Breast epithelium (tissue), 3 donors: ENCODE measurements at regions not wholly inside any gene's neighbourhood (a gene's known extent, or its start where the extent isn't known, plus 50 kb on each side); places are given as distances from the start of the nearest gene placed in this dataset.

ENCODE experiments used
- CTCF ChIP-seq, 3 donors: fragments of 450-650 bp; IDR thresholded peaks; one replicate each; pipeline ENCODE4 v1.5.1; 2016 to 2017; ENCODE audit warnings: antibody characterized with exemption in 3 of 3, mild to moderate bottlenecking in 3 of 3, moderate library complexity in 3 of 3
- POLR2A ChIP-seq: fragments of 450-650 bp; IDR thresholded peaks from one replicate; pipeline ENCODE4 v1.6.1; 2016; ENCODE audit warnings: antibody characterized with exemption, mild to moderate bottlenecking, moderate library complexity
- POLR2AphosphoS5 ChIP-seq, 3 donors: sonication (generic); formaldehyde crosslinking; IDR thresholded peaks; one replicate each; pipeline ENCODE4 v1.6.1; 2017; ENCODE audit warnings: antibody characterized with exemption in 3 of 3

GRCh38 chr10:63744060-63744941, 223.1 kb downstream of the REEP3 start:
- TF ChIP-seq CTCF (IDR thresholded peaks at IDR 0.05): no peak
- no peak for TF ChIP-seq POLR2A
- peak in 1 of 3 donors; percentile 41 for TF ChIP-seq POLR2AphosphoS5 (IDR thresholded peaks at IDR 0.05)
